ENCODE measurements at regions not wholly inside any gene's neighbourhood (a gene's known extent, or its start where the extent isn't known, plus 50 kb on each side); places are given as distances from the start of the nearest gene placed in this dataset.

GRCh38 chr5:173743641-173744343 lies 127.3 kb upstream of the BOD1 start (continued):
- TF ChIP-seq EP300 (IDR thresholded peaks at IDR 0.05; ENCODE audit: borderline replicate concordance in 1 of 2, low read depth in 2 of 2, low read length in 2 of 2), result no peak
- no peak for TF ChIP-seq MAFK (IDR thresholded peaks at IDR 0.05; ENCODE audit: low read depth, low read length)
- TF ChIP-seq SP4 (IDR thresholded peaks at IDR 0.05; ENCODE audit: low read length), result no peak
